SHP77 treated with DMSO at 0.1 percent for 48 hours (cell line): ENCODE measurements at regions not wholly inside any gene's neighbourhood (a gene's known extent, or its start where the extent isn't known, plus 50 kb on each side); places are given as distances from the start of the nearest gene placed in this dataset.
"Not testable (repeated sequence)": the region's sequence is repeated elsewhere in the genome, so short reads cannot be mapped to it uniquely, and the experiment has no call there.

Source experiments
- DNase-seq: peaks from one replicate; lab custom pipeline; 2025; lab: John Stamatoyannopoulos, UW

DNA sequence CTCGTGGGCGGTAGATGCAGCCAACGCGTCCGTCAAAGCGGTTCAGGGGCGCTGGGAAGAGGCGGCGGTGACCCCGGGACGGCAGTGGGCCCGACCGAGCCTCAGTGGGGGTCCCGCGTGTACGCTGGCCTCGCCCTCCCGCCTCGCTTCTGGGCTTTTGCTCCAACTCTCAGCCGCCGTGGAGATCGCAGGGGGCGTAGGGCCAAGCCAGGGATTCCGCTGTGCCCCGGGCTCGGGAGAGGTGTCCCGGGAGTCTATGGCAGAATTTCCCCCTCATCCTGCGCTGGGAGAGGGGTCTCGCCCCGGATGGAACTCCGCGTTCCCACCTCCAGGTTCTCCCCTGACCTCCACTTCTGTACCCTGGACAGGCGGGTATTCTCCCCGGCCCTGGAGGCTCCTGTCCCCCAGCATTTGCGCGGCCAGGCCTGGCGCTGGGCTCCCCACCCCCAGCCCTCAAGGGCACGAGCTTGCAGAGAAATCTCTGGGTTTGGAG, 131.9 kb downstream of the MRPL36 start:
- DNase-seq, result no peak

DNA sequence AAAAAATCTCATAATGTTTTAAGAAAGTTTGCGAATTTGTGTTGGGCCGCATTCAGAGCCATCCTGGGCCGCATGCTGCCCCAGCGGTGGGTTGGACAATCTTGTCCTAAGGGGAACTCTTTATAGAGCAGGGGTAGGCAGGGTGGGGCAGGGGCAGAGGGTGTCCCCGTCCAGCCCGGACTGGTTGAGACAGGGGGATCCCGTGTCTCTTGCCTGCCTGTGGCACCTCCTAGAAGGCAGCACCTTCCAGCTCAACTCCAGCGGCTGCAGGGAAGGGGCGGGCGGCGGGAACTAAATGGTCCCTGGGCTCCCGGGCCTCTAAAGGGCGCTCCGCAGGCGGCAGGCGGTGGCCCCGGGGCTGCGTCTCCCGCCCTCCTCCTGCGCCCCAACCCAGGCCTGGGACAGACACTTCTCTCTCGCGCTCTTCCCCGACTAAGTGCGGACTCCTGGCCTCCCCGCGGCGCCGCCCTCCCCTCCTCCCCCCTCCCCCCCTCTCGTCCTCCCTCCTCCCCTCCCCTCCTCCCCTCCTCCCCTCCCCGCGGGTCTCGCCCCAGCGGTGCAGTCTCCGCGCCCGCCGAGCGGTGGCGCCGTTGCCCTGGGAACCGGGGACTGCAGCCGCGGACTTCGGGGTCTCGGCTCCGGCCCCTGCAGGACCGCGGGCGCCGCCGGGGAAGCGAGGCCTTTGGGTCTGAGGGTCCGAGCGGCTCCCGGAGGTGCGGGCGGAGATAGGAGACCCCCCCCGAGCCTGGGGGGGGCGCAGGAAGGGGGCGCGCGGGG, 132.6 kb downstream of the MRPL36 start:
- no peak for DNase-seq

DNA sequence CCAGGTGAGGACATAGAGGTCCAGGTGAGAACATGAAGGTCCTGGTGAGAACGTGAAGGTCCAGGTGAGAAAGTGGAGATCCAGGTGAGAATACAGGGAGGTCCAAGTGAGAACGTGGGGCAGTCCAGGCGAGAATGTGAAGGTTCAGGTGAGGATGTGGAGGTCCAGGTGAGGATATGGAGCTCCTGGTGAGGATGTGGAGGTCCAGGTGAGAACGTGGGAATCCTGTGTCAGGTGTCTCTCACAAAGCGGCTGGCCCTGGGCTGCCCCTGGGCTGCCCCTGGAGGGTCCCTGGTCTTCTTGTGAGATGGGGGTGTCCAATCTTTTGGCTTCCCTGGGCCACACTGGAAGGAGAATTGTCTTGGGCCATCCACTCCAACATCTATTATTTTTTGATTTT, 133.4 kb downstream of the MRPL36 start:
- no peak for DNase-seq

DNA sequence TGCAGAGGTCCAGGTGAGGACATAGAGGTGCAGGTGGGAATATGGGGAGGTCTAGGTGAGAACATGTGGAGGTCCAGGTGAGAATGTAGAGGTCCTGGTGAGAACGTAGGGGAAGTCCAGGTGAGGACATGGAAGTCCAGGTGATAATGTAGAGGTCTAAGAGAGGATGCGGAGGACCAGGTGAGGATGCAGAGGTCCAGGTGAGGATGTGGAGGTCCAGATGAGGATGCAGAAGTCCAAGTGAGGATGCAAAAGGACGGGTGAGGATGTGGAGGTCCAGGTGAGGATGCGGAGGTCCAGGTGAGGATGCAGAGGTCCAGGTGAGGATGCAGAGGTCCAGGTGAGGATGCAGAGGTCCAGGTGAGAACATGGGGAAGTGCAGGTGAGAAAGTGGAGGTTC, 133.8 kb downstream of the MRPL36 start:
- no peak for DNase-seq

DNA sequence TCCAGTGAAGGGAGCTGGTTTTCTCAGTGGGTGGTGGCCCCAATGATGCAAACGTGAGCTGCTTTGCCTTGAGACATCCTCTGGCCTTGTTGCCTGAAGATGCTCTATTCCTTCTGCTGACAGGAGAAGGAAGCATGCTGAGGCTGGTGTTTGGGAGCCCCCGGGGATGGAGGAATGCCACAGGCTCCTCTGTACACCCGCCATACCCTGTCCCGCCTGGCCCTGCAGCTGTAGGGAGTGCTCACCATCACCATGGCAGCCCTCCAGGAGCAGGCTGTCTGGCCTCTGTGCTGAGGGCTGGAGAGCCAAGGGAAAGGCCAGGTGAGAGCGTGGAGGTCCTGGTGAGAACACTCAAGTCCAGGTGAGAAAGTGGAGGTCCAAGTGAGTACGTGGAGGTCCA, 134.4 kb downstream of the MRPL36 start:
- no peak for DNase-seq

DNA sequence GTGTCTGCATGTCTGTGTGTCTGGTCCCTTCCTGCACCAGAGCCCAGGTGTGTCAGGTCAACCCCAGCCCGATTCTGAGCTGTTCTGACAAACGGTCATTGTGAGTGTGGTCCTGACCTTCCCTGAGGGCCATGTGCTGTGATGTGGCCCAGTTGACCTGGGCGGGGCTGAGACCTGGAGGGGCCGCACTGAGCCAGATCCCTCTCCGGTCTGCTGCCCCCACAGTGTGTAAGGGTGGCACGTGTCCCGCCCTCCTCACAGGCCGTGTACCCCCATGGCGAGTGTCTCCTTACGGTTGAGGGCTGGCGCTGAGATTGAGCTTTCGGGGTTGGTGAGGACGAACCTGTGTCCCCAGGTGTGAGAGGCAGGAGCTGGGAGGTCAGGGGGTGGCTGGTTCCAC, 136.5 kb downstream of the MRPL36 start:
- no peak for DNase-seq

DNA sequence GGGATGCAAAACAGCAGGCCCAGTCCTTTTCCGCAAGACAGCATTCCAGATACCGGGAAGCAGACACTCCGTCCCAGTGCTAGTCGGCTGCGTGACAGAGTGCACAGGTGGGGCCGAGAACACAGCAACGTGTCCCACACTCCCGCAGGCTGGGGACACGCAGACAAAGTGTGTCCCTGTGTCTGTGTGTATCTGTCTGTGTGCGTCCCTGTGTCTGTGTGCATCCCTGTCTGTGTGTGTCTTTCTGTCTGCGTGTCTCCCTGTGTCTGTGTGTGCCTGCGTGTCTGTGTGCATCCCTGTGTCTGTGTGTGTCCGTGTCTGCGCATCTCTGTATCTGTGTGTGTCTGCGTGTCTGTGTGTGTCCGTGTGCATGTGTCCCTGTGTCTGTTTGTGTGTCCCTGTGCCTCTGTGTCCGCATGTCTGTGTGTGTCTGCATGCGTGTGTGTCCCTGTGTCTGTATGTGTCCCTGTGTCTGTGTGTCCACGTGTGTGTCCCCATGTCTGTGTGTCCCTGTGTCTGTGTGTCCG, 137.0 kb downstream of the MRPL36 start:
- DNase-seq, result no peak

DNA sequence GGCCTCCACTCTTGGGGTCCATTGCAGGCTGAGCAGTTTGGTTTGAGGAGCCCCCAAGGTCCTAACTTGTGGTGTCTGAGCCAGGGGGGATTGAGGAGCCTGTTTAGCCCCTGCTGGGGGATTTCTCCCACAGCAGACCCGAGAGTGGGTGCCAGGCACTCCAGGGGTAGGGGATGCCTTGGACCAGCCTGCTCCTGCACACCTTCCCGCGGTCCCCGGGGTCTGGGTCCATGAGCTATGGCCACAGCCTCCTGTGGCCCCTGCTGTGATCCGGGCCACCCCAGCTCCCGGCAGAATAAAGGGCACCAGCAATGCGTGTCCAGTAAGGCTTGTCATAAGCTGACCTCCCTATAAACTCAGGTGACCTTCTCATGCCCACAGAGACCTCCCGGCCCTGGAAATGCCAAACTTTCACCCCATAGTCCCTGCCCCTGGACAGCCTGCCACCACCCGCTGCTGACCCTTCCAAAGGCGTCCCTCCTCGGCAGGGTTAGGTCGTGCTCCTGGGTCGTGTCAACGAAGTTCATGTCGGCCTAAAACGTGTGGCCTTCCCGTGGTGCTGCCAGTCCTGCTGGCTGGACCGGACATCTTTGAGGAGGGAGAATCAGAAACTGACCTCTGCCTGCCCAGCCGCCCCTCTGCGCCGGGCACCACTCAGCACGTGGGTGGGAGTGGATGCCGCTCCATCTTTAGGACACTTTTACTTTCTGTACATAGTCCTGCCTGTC, 137.6 kb downstream of the MRPL36 start:
- DNase-seq, result no peak

DNA sequence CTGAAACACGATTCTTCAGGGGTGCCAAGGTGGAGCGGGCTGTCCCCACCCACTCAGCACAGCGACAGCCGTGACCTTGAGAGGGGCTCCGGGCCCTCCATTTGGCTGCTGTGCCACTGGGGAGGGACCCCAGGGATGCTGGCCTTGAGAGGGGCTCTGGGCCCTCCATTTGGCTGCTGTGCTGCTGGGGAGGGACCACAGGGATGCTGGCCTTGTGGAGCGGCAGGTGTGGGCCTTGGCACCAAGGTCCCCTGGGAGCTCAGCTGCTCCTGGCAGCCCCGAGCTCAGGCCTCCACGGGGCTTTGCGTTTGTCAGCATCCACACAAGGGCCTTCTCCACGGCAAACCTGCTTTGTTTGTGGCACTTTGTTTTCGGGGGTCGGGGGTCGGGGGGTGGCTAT, 137.6 kb upstream of the LPCAT1 start:
- DNase-seq, result no peak

DNA sequence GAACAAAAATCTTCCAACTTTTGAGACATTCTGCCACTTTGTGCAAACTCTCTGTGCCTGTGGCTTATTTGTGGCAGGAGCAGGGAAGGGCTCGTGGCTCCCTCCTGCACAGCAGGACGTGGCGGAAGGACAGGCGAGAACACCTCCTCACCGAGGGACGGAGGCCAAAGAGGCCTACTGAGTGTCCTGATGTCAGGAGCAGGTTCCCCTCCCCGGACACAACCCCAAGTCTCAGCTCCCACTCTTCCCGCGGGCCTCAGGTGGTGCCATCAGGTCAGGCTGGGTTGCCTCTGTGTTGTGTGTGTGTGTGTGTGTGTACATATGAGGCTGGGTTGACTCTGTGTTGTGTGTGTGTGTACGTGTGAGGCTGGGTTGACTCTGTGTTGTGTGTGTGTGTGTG, 136.8 kb upstream of the LPCAT1 start:
- DNase-seq, result no peak

DNA sequence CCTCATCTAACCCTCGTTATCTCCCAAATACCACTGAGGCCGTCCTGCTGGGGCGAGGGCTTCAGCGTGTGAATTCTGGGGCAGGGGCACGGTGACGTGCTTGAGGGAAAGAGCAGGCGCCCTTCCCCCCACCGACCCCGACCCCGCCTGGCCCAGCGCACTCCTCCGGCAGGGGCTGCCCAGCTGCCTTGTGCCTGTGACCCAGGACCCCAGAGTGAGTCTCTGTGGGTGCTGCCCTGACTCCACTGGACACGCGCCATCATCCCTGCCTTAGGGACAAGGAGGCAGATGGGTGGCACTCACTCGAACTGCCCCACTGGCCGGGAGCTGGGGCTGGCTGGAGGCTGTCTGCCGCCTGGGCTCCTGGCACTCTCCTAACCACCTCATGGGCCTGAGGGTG, 136.2 kb upstream of the LPCAT1 start:
- DNase-seq, result no peak

DNA sequence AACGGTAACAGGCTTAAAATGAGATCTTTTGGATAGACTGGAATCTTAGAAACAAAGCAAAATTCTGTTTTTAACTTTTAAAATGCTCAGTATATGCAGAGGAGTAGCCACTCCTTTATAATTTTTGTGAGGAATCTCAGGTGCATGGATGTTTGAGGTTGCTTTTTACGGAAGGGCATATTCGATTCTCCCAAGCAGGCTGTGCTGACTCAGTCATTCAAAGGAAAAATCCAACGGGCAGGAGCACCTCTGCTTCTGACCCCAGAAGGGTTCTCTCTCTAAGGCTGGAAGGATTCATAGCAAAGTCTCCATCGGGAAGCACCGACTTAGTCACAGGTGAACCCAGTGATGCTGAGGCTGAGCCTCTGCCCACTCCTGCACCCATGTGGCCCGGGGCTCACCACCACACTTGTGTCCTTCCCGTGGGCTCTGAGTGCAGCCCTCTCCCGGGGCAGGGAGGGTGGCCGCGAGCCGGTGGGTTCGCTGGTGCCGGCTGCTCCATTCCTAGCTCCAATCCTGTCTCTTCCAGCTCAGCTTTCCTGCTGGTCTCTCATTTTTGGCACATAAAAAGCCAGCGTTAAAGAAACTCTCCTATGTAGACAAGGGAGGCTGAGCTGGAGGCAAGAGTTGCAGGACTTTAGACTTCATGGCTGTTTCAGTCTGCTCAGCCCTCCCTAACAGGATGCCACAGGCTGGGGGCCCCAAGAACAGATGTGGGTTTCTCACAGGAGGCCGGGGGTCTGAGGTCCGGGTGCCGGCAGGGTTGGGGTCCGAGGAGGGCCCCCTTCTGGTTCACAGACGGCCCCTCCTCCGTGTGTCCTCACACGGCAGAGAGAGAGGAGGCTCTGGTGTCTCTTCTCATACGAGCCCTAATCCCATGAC, 135.6 kb upstream of the LPCAT1 start:
- DNase-seq, result no peak

DNA sequence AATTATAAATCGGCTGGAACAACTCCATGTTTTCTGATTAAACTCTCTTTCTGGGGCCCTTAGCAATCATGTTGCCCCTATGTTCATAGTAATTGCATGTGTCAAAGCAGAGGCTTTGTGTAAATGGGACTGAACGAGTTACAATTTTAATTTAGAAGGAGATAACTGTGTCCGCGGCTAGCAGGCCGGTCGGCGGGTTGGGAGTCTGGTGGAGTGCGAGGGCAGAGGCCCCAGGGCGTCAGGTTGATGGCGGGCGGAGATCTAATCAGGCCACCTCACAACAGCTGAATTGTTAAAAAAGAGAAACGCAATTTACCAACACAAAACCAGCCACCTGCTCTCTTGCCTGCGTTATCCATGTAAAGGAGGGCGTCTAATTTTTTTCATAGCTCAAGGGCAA, 134.9 kb upstream of the LPCAT1 start:
- no peak for DNase-seq

DNA sequence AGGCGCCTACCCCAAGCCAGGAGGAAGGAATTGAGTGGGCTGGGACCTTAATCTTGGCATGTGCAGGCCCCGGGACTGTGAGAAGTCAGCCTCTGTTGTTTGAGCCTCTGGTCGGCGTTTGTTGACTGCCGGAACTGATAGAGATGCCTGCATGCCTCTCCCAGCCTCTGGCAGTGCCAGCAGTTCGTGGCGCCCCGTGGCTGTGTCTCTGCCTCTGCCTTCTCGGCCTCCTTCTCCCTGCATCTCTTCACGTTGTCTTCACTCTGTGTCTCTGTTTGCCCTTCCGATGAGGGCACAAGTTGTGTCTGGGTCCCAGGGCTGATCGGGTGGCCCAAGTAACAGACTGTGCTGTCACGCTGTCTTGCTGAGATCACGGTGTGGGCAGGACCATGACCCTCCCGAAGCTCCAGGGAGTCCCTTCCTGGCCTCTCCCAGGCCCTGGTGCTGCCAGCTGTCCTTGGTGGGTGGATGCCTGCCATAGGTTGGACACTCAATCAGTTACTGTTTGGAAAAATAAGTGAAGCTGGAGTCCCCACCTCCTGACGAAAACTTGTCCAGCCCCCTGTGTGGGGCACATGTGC, 133.5 kb upstream of the LPCAT1 start:
- DNase-seq, result no peak

DNA sequence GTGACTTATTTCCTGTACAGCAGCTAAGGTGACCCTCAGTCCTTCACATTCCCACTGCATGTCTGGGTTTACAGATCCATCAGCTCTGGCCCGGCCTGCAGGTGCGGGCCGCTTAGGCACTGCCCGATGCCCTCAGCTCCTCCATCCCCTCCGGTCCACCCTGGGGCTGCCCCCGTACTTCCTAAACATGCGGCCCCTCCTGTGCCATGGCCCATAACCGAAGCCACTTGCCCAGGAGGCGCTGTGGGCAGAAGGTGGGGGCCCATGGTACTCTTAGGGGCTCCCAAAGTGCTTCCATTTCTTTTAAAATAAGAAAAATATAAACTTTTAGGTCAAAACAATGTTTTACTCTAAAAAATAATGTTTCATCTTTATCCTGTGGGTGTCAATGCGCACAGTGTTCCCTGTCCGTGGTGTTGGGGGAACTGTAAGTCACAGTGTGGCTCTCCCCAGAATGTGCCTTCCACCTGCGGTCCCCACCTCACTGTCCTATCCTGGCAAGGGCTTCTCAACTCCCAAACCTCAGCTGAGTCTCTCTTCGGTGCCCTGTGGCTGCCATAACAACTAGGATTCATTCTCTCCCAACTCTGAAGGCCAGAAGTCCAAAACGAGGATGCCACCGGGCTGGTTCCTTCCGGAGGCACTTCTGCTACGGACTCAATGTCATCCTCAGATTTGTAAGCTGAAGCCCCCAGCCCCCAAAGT, 132.7 kb upstream of the LPCAT1 start:
- DNase-seq, result no peak

DNA sequence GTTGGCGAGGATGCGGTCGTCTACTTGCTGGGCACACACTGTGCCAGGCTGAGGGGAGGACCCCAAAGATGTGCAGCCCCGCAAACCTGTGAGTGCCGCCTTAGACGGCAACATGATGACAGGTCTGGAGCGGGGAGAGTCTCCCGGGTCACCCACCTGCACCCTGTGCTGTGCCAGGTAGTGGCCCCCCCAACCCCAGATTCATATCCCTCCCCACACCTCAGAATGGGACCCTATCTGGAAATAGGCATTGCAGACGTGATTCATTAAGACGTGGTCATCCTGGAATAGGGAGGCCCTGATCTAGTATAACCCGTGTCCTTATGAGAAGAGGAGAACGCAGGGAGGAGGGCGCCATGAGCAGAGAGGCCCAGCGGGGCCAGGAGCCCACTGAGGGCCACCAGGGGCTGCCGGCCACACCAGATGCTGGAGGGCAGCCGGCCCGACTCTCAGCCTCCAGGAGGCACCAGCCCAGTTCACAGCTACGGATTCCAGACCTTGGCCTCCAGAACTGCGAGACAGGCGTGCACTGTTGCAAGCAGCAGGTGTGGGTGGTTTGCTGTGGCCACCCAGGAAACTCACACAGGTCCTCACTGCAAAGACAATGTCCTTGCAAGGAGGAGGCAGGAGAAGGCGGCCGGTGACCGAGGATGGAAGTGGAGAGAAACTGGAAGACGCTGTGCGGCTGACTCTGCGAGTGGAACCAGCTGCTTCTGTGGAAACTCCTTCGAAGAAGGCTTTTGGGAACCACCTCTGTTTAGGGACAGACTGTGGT, 131.9 kb upstream of the LPCAT1 start:
- no peak for DNase-seq

DNA sequence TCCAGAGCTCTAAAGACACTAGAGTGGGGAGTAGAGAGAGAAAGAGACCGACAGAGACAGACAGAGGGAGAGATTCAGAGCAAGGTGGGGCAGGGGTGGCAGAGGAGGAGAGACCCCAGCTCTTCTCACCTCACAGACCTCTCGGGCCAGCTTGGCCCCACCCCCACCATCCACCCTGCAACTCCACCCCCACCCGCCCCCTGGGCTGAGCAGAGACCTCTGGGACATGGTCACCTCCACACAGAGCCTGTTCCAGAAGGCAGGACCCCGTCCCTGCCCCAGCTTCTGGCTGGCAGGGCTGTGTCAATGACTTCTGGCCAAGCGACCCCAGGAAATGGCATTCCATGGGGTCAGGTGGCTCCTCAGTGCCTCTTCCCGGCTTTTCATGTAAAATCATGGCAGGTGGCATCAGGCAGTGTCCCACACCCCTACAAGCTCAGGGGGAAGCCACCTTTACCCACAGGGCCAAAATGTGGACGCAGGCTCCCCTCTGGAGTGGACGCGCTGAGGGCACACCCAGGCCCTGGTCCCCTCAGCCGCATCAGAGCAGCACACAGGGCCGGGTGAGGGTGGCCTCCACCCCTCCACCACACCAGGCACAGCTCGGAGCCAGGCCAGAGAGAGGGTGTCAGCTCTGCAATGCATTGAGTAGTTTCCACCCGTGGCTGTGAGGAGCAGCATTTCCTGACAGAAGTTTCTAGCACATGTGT, 131.2 kb upstream of the LPCAT1 start:
- no peak for DNase-seq

DNA sequence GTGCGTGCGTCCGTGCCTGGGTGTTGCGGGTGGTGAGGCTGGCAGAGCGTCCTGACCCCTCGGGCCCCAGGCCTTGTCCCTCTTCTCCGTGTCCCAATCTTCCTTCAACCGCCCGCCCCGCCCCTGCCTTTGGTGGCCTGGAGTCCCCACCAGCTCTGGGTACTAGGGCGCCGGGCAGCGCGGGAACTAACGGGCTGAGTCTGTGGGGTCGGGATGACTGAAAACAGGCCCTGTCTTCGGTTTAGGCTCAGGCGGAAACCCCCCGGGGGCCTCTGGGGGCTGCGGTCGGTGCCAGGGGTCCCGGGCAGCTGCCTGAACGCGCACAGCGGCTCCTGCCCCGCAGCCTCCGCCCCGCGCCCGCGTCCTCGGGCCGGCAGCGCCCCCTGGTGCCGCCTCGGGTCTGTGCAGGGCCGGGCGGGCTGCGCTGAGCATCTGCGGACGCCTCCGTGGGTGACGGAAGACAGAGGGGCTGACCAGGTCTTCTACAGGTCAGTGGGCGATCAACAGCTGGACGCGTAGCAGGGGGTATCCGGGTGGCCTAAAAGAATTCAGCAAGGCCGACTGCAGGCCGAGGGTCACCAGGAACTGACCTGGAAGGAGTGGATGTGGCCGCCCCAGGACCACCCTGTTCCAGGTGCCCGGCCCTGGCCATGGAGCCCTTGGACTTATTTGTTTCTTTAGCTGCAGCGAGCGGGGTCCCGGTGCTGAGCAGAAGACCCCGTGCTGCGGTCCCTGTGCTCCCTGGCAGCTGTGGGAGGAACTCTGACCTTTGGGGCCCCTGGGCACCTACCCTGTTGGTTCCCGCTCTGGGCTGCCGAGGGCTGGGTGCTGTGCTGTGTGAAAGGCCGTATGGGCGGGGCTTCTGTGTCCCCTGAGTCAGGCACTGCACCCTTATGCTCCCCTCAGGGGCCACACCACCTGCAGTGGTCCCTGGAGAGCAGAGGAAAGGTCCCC, 130.2 kb upstream of the LPCAT1 start:
- not testable (repeated sequence) for DNase-seq
